HCT116 (cell line): ENCODE measurements at regions not wholly inside any gene's neighbourhood (a gene's known extent, or its start where the extent isn't known, plus 50 kb on each side); places are given as distances from the start of the nearest gene placed in this dataset.

ENCODE experiments used
- ATAC-seq: fragments of 200-7000 bp; cut with Tn5 transposase; 2 replicates; pipeline ENCODE4 v1.9.1; 2020; ENCODE audit warnings: mild to moderate bottlenecking, moderate library complexity
- BruUV-seq: library from RNA; stranded (reverse); fragments of 400-500 nt; replicated peaks from 2 replicates; lab custom pipeline; 2021; lab: Mats Ljungman, UMichigan
- CTCF ChIA-PET: fragments of 300-600 bp; sonication (Branson Sonifier 250); formaldehyde crosslinking; loops from one replicate; lab custom pipeline; 2021; ENCODE audit warnings: antibody characterized with exemption; lab: Charles Lee
- POLR2A ChIA-PET: fragments of 300-600, 350-600 bp; sonication (Branson Sonifier 250); formaldehyde crosslinking; loops from one replicate; lab custom pipeline; 2021; ENCODE audit warnings: antibody characterized with exemption; lab: Charles Lee
- RAD21 ChIA-PET, 2 experiments: fragments of 300-600 bp; sonication (Branson Sonifier 250); formaldehyde crosslinking; loops; one replicate each; lab custom pipeline; 2023; ENCODE audit warnings: low total read pairs in 2 of 2; ENCODE audit not compliant: uncharacterized antibody in 2 of 2, unreplicated experiment in 2 of 2, low non-redundant PET in 1 of 2; lab: Charles Lee
- DNase-seq: peaks from one replicate; pipeline ENCODE4 v3.0.0-alpha.2; 2010; ENCODE audit warnings: low read depth, low spot score
- H2AFZ ChIP-seq: fragments of 200-600 bp; shearing (Covaris generic), sonication (generic); 2 replicates; pipeline ENCODE4 v1.6.1; 2017; ENCODE audit warnings: low read depth, mixed run types, mixed read lengths, antibody characterized with exemption, low read length; ENCODE audit not compliant: poor library complexity, severe bottlenecking
- H3K27ac ChIP-seq: 2 replicates; pipeline ENCODE4 v1.5.1; 2012; ENCODE audit warnings: low read depth, low read length
- H3K27me3 ChIP-seq: fragments of 200-600 bp; sonication (generic); 2 replicates; pipeline ENCODE4 v1.6.1; 2016; ENCODE audit warnings: mixed run types, low read length, mixed read lengths; ENCODE audit not compliant: insufficient read depth
- H3K36me3 ChIP-seq, 2 experiments: fragments of 200-500 bp in 1 of 2; fragments of 200-600 bp in 1 of 2; sonication (Bioruptor generic) in 1 of 2; sonication (generic) in 1 of 2; 2 replicates each; pipeline versions ENCODE4 v1.5.1 to v1.6.1; 2014 to 2016; ENCODE audit warnings: low read length in 2 of 2, inconsistent platforms in 1 of 2, mixed read lengths in 1 of 2, mixed run types in 1 of 2; ENCODE audit not compliant: insufficient read depth in 2 of 2, control insufficient read depth in 1 of 2
- H3K4me1 ChIP-seq, 2 experiments: fragments of 200-600 bp in 1 of 2; sonication (generic) in 1 of 2; 2 replicates each; pipeline versions ENCODE4 v1.5.1 to v1.6.1; 2012 to 2017; ENCODE audit warnings: low read length in 2 of 2, inconsistent platforms in 1 of 2, mild to moderate bottlenecking in 1 of 2, mixed read lengths in 1 of 2, mixed run types in 1 of 2, moderate library complexity in 1 of 2; ENCODE audit not compliant: insufficient read depth in 2 of 2, control insufficient read depth in 1 of 2
- H3K4me2 ChIP-seq: fragments of 200-600 bp; sonication (generic); 2 replicates; pipeline ENCODE4 v1.6.1; 2017; ENCODE audit warnings: mixed run types, low read length, mixed read lengths
- H3K4me3 ChIP-seq, 2 experiments: fragments of 200-600 bp in 1 of 2; sonication (generic) in 1 of 2; replicated peaks in 1 of 2; 2 replicates each; pipeline ENCODE4 v1.5.1; 2011 to 2016; ENCODE audit warnings: low read length in 2 of 2, control low read depth in 1 of 2, low read depth in 1 of 2, mild to moderate bottlenecking in 1 of 2, mixed read lengths in 1 of 2, mixed run types in 1 of 2
- H3K79me2 ChIP-seq: fragments of 200-600 bp; sonication (generic); 2 replicates; pipeline ENCODE4 v1.6.1; 2017; ENCODE audit warnings: mild to moderate bottlenecking, mixed run types, low read length, moderate library complexity, mixed read lengths; ENCODE audit not compliant: insufficient read depth
- H3K9ac ChIP-seq: fragments of 200-600 bp; sonication (generic); 2 replicates; pipeline ENCODE4 v1.6.1; 2016; ENCODE audit warnings: low read length, mixed read lengths
- H3K9me2 ChIP-seq: fragments of 200-600 bp; sonication (generic), shearing (Covaris generic); 2 replicates; pipeline ENCODE4 v1.6.1; 2017; ENCODE audit warnings: mixed run types, mild to moderate bottlenecking, moderate library complexity; ENCODE audit not compliant: insufficient read depth
- H3K9me3 ChIP-seq, 2 experiments: fragments of 200-500 bp in 1 of 2; fragments of 200-600 bp in 1 of 2; sonication (Bioruptor generic) in 1 of 2; sonication (generic) in 1 of 2; 2 replicates each; pipeline ENCODE4 v1.6.1; 2014 to 2017; ENCODE audit warnings: low read length in 2 of 2, mixed read lengths in 2 of 2, inconsistent platforms in 1 of 2, low read depth in 1 of 2, mild to moderate bottlenecking in 1 of 2, mixed run types in 1 of 2, moderate library complexity in 1 of 2; ENCODE audit not compliant: control insufficient read depth in 1 of 2, insufficient read depth in 1 of 2
- H4K20me1 ChIP-seq: fragments of 200-600 bp; sonication (generic), shearing (Covaris generic); 2 replicates; pipeline ENCODE4 v1.6.1; 2017; ENCODE audit warnings: mixed run types, mild to moderate bottlenecking, moderate library complexity; ENCODE audit not compliant: insufficient read depth
- CBX3 ChIP-seq: IDR thresholded peaks from 2 replicates; pipeline ENCODE4 v1.6.1; 2012; ENCODE audit warnings: low read depth
- ZFX ChIP-seq: fragments of 450-650 bp; IDR thresholded peaks from 2 replicates; pipeline ENCODE4 v1.6.1; 2017
- intact Hi-C: fragments of 100-400 bp; cut with micrococcal nuclease; formaldehyde crosslinking; loops from 2 replicates; pipeline ENCODE4 v1.10.0; 2022
- TF ChIP-seq, protein P1 (sequence below), 3 experiments: fragments of 200-600 bp in 1 of 3; sonication (generic) in 1 of 3; IDR thresholded peaks in 2 of 3; conservative IDR thresholded peaks in 1 of 3; 2 replicates each; pipeline ENCODE4 v1.5.1; 2012 to 2017; ENCODE audit warnings: low read depth in 2 of 3, low read length in 2 of 3, antibody characterized with exemption in 1 of 3, borderline replicate concordance in 1 of 3, control low read depth in 1 of 3, mild to moderate bottlenecking in 1 of 3, mixed read lengths in 1 of 3, mixed run types in 1 of 3, moderate library complexity in 1 of 3; ENCODE audit not compliant: insufficient read depth in 1 of 3
- TF ChIP-seq, protein P2 (sequence below): IDR thresholded peaks from 2 replicates; pipeline ENCODE4 v1.6.1; 2012
- TF ChIP-seq, protein P3 (sequence below): IDR thresholded peaks from 2 replicates; pipeline ENCODE4 v1.6.1; 2012; ENCODE audit warnings: low read depth
- TF ChIP-seq, protein P4 (sequence below): IDR thresholded peaks from 2 replicates; pipeline ENCODE4 v1.6.1; 2012

DNA sequence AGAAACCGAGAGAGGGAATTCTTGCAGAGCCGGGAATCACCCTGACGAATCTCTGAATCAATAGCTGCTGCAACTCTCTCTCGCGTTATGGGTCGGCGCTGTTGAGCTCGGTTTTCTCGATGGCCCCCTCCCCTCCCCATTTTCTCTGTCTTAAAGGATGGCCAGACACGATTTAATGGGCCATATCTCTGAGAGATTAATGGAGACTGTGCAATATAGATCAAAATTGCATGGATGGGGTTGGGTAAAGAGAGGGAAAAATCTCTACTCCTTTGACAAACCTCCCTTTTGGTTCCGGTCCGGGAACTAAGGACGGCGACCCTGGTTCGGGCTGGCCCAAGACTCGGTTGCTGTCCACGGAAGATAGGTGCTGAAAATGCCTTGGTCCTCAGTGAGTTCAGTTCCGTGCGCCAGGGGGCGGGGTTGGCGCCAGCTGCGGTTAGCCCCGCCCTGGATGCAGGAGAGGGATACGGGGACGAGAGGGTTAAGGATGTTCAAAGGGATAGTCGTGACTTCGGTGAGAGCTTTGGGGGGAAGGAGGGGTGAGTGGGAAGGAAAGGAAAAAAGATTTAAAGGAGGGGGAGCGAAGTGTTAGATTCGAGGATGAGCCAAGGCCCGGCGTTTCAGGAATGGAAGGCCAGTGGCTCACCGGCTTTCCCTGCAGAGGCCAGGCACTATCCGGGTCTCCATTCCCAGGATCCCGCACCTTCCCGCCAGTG is 103.6 kb upstream of the HSD17B12 start:
- Histone ChIP-seq H3K27me3 (peaks cover 15% of the 10 kb centered on the region), H3K79me2 (no peaks in the 10 kb centered on the region), H3K4me3 (no peak overlapping the region), H3K36me3 (no peaks in the 10 kb centered on the region), H3K27ac (no peak overlapping the region), H2AFZ (no peak overlapping the region), H3K9me2 (no peaks in the 10 kb centered on the region), H3K4me1 (no peaks in the 10 kb centered on the region), H4K20me1 (no peaks in the 10 kb centered on the region), H3K9ac (no peak overlapping the region), H3K9me3 (no peaks in the 10 kb centered on the region), H3K4me2 (no peak overlapping the region)
- DNase-seq (peak; percentile 12), ATAC-seq (peak; percentile 76)
- TF ChIP-seq CBX3 = no peak
- TF ChIP-seq, protein P1, sequence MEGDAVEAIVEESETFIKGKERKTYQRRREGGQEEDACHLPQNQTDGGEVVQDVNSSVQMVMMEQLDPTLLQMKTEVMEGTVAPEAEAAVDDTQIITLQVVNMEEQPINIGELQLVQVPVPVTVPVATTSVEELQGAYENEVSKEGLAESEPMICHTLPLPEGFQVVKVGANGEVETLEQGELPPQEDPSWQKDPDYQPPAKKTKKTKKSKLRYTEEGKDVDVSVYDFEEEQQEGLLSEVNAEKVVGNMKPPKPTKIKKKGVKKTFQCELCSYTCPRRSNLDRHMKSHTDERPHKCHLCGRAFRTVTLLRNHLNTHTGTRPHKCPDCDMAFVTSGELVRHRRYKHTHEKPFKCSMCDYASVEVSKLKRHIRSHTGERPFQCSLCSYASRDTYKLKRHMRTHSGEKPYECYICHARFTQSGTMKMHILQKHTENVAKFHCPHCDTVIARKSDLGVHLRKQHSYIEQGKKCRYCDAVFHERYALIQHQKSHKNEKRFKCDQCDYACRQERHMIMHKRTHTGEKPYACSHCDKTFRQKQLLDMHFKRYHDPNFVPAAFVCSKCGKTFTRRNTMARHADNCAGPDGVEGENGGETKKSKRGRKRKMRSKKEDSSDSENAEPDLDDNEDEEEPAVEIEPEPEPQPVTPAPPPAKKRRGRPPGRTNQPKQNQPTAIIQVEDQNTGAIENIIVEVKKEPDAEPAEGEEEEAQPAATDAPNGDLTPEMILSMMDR (IDR thresholded peaks at IDR 0.05 in 2 of 3, conservative IDR thresholded peaks at IDR 0.05 in 1 of 3; ENCODE audit: borderline replicate concordance in 1 of 3, insufficient read depth in 1 of 3, low read depth in 2 of 3, low read length in 2 of 3) = peak in 1 of 3 experiments; percentile 27; a peak in 2 of 6 replicates
- TF ChIP-seq, protein P2, sequence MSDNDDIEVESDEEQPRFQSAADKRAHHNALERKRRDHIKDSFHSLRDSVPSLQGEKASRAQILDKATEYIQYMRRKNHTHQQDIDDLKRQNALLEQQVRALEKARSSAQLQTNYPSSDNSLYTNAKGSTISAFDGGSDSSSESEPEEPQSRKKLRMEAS = no peak
- TF ChIP-seq, protein P3, sequence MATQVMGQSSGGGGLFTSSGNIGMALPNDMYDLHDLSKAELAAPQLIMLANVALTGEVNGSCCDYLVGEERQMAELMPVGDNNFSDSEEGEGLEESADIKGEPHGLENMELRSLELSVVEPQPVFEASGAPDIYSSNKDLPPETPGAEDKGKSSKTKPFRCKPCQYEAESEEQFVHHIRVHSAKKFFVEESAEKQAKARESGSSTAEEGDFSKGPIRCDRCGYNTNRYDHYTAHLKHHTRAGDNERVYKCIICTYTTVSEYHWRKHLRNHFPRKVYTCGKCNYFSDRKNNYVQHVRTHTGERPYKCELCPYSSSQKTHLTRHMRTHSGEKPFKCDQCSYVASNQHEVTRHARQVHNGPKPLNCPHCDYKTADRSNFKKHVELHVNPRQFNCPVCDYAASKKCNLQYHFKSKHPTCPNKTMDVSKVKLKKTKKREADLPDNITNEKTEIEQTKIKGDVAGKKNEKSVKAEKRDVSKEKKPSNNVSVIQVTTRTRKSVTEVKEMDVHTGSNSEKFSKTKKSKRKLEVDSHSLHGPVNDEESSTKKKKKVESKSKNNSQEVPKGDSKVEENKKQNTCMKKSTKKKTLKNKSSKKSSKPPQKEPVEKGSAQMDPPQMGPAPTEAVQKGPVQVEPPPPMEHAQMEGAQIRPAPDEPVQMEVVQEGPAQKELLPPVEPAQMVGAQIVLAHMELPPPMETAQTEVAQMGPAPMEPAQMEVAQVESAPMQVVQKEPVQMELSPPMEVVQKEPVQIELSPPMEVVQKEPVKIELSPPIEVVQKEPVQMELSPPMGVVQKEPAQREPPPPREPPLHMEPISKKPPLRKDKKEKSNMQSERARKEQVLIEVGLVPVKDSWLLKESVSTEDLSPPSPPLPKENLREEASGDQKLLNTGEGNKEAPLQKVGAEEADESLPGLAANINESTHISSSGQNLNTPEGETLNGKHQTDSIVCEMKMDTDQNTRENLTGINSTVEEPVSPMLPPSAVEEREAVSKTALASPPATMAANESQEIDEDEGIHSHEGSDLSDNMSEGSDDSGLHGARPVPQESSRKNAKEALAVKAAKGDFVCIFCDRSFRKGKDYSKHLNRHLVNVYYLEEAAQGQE = peak; percentile 96
- TF ChIP-seq, protein P4, sequence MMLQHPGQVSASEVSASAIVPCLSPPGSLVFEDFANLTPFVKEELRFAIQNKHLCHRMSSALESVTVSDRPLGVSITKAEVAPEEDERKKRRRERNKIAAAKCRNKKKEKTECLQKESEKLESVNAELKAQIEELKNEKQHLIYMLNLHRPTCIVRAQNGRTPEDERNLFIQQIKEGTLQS = no peak
- no peak for TF ChIP-seq ZFX
- CTCF ChIA-PET = interaction anchor here (1.0 to 1.8 kb wide), 2 partner anchors 10 to 275 kb away, joined by 3 to 5 read pairs; no protein-coding TSS in a partner anchor
- POLR2A ChIA-PET = no interaction called here
- BruUV-seq = no TSS peak
- RAD21 ChIA-PET = no interaction called here
- intact Hi-C loops = no loop called here
